HFF-Myc (cell line): ENCODE measurements at regions not wholly inside any gene's neighbourhood (a gene's known extent, or its start where the extent isn't known, plus 50 kb on each side); places are given as distances from the start of the nearest gene placed in this dataset.

ENCODE experiments used
- DNase-seq: peaks from one replicate; pipeline ENCODE4 v3.0.0-alpha.2; 2011; ENCODE audit warnings: low read depth; ENCODE audit errors: extremely low read depth
- H3K4me3 ChIP-seq: replicated peaks from 2 replicates; pipeline ENCODE4 v1.5.1; 2011; ENCODE audit warnings: low read depth, mild to moderate bottlenecking, control low read depth, low read length
- TF ChIP-seq, protein P1 (sequence below): IDR thresholded peaks from 2 replicates; pipeline ENCODE4 v1.5.1; 2012; ENCODE audit warnings: mild to moderate bottlenecking, low read depth, low read length, control low read depth; ENCODE audit errors: missing control alignments

- TF ChIP-seq, protein P1, sequence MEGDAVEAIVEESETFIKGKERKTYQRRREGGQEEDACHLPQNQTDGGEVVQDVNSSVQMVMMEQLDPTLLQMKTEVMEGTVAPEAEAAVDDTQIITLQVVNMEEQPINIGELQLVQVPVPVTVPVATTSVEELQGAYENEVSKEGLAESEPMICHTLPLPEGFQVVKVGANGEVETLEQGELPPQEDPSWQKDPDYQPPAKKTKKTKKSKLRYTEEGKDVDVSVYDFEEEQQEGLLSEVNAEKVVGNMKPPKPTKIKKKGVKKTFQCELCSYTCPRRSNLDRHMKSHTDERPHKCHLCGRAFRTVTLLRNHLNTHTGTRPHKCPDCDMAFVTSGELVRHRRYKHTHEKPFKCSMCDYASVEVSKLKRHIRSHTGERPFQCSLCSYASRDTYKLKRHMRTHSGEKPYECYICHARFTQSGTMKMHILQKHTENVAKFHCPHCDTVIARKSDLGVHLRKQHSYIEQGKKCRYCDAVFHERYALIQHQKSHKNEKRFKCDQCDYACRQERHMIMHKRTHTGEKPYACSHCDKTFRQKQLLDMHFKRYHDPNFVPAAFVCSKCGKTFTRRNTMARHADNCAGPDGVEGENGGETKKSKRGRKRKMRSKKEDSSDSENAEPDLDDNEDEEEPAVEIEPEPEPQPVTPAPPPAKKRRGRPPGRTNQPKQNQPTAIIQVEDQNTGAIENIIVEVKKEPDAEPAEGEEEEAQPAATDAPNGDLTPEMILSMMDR = no peak
- no peak for DNase-seq
- H3K4me3 ChIP-seq = no peak overlapping the region
Observed at GRCh38 chr3:16050641-16051467, 123.6 kb upstream of the GALNT15 start.

- TF ChIP-seq, protein P1 = no peak
- DNase-seq = no peak
Observed at GRCh38 chr3:16051691-16052090, 122.8 kb upstream of the GALNT15 start.

DNA sequence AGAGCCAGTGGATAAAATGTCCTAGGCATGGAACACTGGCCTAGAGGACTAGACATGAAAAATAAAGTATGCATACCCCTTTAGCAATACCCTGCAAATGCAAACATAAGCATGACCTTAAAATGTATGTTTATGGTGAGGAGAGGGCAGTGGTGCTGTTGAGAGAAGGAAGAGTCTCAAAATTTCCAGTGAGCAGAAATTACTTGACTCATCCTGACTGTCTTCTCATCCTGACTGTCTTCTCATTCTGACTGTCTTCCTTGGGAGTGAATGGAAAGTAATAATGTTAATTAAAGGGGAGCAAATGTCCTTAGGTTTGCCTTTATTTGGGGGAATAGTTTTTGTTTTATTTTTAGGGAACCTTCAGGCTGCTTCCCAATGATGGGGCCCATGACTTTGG lies 121.5 kb upstream of the GALNT15 start:
- H3K4me3 ChIP-seq = no peak overlapping the region
- no peak for DNase-seq
- TF ChIP-seq, protein P1 = no peak

More at GRCh38 chr3:16051691-16052090, 122.8 kb upstream of the GALNT15 start:
- no peak overlapping the region for H3K4me3 ChIP-seq

- TF ChIP-seq, protein P1 = no peak
- DNase-seq = no peak
Observed at GRCh38 chr3:16053794-16054193, 120.7 kb upstream of the GALNT15 start.

GRCh38 chr3:16055606-16056211 lies 118.8 kb upstream of the GALNT15 start:
- H3K4me3 ChIP-seq = no peak overlapping the region
- no peak for DNase-seq
- TF ChIP-seq, protein P1 = no peak

More at GRCh38 chr3:16053794-16054193, 120.7 kb upstream of the GALNT15 start:
- no peak overlapping the region for H3K4me3 ChIP-seq

GRCh38 chr3:16056217-16056616 lies 118.3 kb upstream of the GALNT15 start:
- TF ChIP-seq, protein P1 = no peak
- H3K4me3 ChIP-seq = no peak overlapping the region
- DNase-seq = no peak
